H9 (cell line): ENCODE measurements at regions not wholly inside any gene's neighbourhood (a gene's known extent, or its start where the extent isn't known, plus 50 kb on each side); places are given as distances from the start of the nearest gene placed in this dataset.

ENCODE experiments used
- DNase-seq: peaks from one replicate; pipeline ENCODE4 v3.0.0-alpha.2; 2017
- H2AFZ ChIP-seq: one replicate; pipeline ENCODE4 v1.6.1; 2013; ENCODE audit warnings: mild to moderate bottlenecking, low read length, control low read depth, moderate library complexity
- H2AK5ac ChIP-seq: 2 replicates; pipeline ENCODE4 v1.6.1; 2013; ENCODE audit warnings: low read length, control low read depth, mixed read lengths; ENCODE audit not compliant: insufficient read length
- H2BK120ac ChIP-seq: one replicate; pipeline ENCODE4 v1.6.1; 2013; ENCODE audit warnings: low read depth, mild to moderate bottlenecking, low read length, control low read depth, inconsistent platforms; ENCODE audit not compliant: poor library complexity, severe bottlenecking
- H2BK12ac ChIP-seq: 2 replicates; pipeline ENCODE4 v1.6.1; 2013; ENCODE audit warnings: low read length, control low read depth, mixed read lengths, low read depth; ENCODE audit not compliant: insufficient read length
- H2BK15ac ChIP-seq: 2 replicates; pipeline ENCODE4 v1.6.1; 2013; ENCODE audit warnings: low read depth, low read length, control low read depth
- H2BK20ac ChIP-seq: one replicate; pipeline ENCODE4 v1.6.1; 2013; ENCODE audit warnings: low read depth, mild to moderate bottlenecking, low read length, control low read depth, inconsistent platforms; ENCODE audit not compliant: poor library complexity, severe bottlenecking
- H2BK5ac ChIP-seq: 2 replicates; pipeline ENCODE4 v1.6.1; 2013; ENCODE audit warnings: low read length, control low read depth, mixed read lengths; ENCODE audit not compliant: insufficient read length
- H3K14ac ChIP-seq: 2 replicates; pipeline ENCODE4 v1.6.1; 2013; ENCODE audit warnings: low read length, control low read depth; ENCODE audit not compliant: insufficient read depth
- H3K18ac ChIP-seq: 2 replicates; pipeline ENCODE4 v1.6.1; 2013; ENCODE audit warnings: low read depth, mild to moderate bottlenecking, mixed read lengths, low read length, control low read depth; ENCODE audit not compliant: insufficient read length
- H3K23ac ChIP-seq: 2 replicates; pipeline ENCODE4 v1.6.1; 2013; ENCODE audit warnings: low read length, control low read depth, mixed read lengths, low read depth; ENCODE audit not compliant: insufficient read length
- H3K23me2 ChIP-seq: 2 replicates; pipeline ENCODE4 v1.6.1; 2013; ENCODE audit warnings: low read depth, mild to moderate bottlenecking, mixed read lengths, low read length, control low read depth; ENCODE audit not compliant: insufficient read length, poor library complexity, severe bottlenecking
- H3K27ac ChIP-seq: 2 replicates; pipeline ENCODE4 v1.5.1; 2013; ENCODE audit warnings: low read length, control low read depth, mixed read lengths, low read depth; ENCODE audit not compliant: insufficient read length
- H3K27me3 ChIP-seq: 2 replicates; pipeline ENCODE4 v1.6.1; 2013; ENCODE audit warnings: low read length, control low read depth, inconsistent platforms; ENCODE audit not compliant: insufficient read depth
- H3K4ac ChIP-seq: 2 replicates; pipeline ENCODE4 v1.6.1; 2013; ENCODE audit warnings: low read depth, mild to moderate bottlenecking, control low read depth, inconsistent platforms, low read length, moderate library complexity
- H3K4me1 ChIP-seq: 2 replicates; pipeline ENCODE4 v1.6.1; 2013; ENCODE audit warnings: low read length, control low read depth, inconsistent platforms; ENCODE audit not compliant: insufficient read depth
- H3K4me2 ChIP-seq: 2 replicates; pipeline ENCODE4 v1.6.1; 2013; ENCODE audit warnings: low read length, control low read depth, mixed read lengths; ENCODE audit not compliant: insufficient read length, insufficient read depth
- H3K56ac ChIP-seq: 2 replicates; pipeline ENCODE4 v1.6.1; 2013; ENCODE audit warnings: low read depth, mild to moderate bottlenecking, mixed read lengths, low read length, control low read depth; ENCODE audit not compliant: insufficient read length
- H3K79me1 ChIP-seq: 2 replicates; pipeline ENCODE4 v1.6.1; 2013; ENCODE audit warnings: low read depth, mild to moderate bottlenecking, moderate library complexity, low read length, control low read depth, inconsistent platforms; ENCODE audit not compliant: insufficient read depth, poor library complexity, severe bottlenecking
- H3K79me2 ChIP-seq: 2 replicates; pipeline ENCODE4 v1.6.1; 2013; ENCODE audit warnings: low read length, control low read depth, inconsistent platforms; ENCODE audit not compliant: insufficient read depth
- H3K9ac ChIP-seq: 2 replicates; pipeline ENCODE4 v1.6.1; 2013; ENCODE audit warnings: low read length, control low read depth, mixed read lengths; ENCODE audit not compliant: insufficient read length; ENCODE audit errors: extremely low read depth
- H3K9me3 ChIP-seq: one replicate; pipeline ENCODE4 v1.6.1; 2013; ENCODE audit warnings: low read depth, low read length, inconsistent platforms; ENCODE audit not compliant: control insufficient read depth
- H3T11ph ChIP-seq: one replicate; pipeline ENCODE4 v1.6.1; 2013; ENCODE audit warnings: mild to moderate bottlenecking, low read length, control low read depth, inconsistent platforms
- H4K20me1 ChIP-seq: one replicate; pipeline ENCODE4 v1.6.1; 2013; ENCODE audit not compliant: control insufficient read depth, insufficient read length, insufficient read depth
- H4K5ac ChIP-seq: 2 replicates; pipeline ENCODE4 v1.6.1; 2013; ENCODE audit warnings: low read depth, mild to moderate bottlenecking, mixed read lengths, low read length, control low read depth; ENCODE audit not compliant: insufficient read length
- H4K8ac ChIP-seq: replicated peaks from 2 replicates; pipeline ENCODE4 v1.6.1; 2013; ENCODE audit warnings: low read length, control low read depth, mixed read lengths, low read depth; ENCODE audit not compliant: insufficient read length
- H4K91ac ChIP-seq: 2 replicates; pipeline ENCODE4 v1.6.1; 2013; ENCODE audit warnings: low read depth, mild to moderate bottlenecking, moderate library complexity, mixed read lengths, low read length, control low read depth; ENCODE audit not compliant: insufficient read length
- H3K27ac Mint-ChIP-seq, 3 experiments: 2 replicates in 2 of 3; 3 replicates in 1 of 3; pipeline ENCODE4 v1.8.0; 2020 to 2021; ENCODE audit warnings: mixed read lengths in 3 of 3, mild to moderate bottlenecking in 1 of 3, moderate library complexity in 1 of 3
- H3K27me3 Mint-ChIP-seq: 2 replicates; pipeline ENCODE4 v1.8.0; 2021; ENCODE audit warnings: low read depth, mild to moderate bottlenecking, moderate library complexity, mixed read lengths
- H3K36me3 Mint-ChIP-seq, 3 experiments: 2 replicates in 2 of 3; 3 replicates in 1 of 3; pipeline ENCODE4 v1.8.0; 2020 to 2021; ENCODE audit warnings: low read depth in 3 of 3, mixed read lengths in 3 of 3; ENCODE audit not compliant: insufficient read depth in 1 of 3
- H3K4me1 Mint-ChIP-seq, 2 experiments: 2 replicates each; pipeline ENCODE4 v1.8.0; 2020; ENCODE audit warnings: mixed read lengths in 2 of 2
- H3K4me3 Mint-ChIP-seq, 2 experiments: 2 replicates in 1 of 2; 3 replicates in 1 of 2; pipeline ENCODE4 v1.8.0; 2020 to 2021; ENCODE audit warnings: mild to moderate bottlenecking in 2 of 2, mixed read lengths in 2 of 2, moderate library complexity in 1 of 2
- H3K9me3 Mint-ChIP-seq, 2 experiments: 2 replicates in 1 of 2; 3 replicates in 1 of 2; pipeline ENCODE4 v1.8.0; 2020; ENCODE audit warnings: mild to moderate bottlenecking in 2 of 2, mixed read lengths in 2 of 2, moderate library complexity in 1 of 2
- WGBS: extraction: QIAGEN DNeasy Blood & Tissue Kit; methylation state at CpG from one replicate; pipeline ENCODE4 v1.1.7; 2013; ENCODE audit warnings: missing lambda C conversion rate, low lambda C conversion rate, mixed read lengths; ENCODE audit not compliant: insufficient read length; ENCODE audit errors: extremely low coverage; 5-methylcytosine and 5-hydroxymethylcytosine counted together
- TF ChIP-seq, protein P1 (sequence below): fragments of 200-600 bp; sonication (generic); conservative IDR thresholded peaks from 3 replicates; pipeline ENCODE4 v1.8.0; 2021; ENCODE audit warnings: antibody characterized with exemption, mild to moderate bottlenecking

DNA sequence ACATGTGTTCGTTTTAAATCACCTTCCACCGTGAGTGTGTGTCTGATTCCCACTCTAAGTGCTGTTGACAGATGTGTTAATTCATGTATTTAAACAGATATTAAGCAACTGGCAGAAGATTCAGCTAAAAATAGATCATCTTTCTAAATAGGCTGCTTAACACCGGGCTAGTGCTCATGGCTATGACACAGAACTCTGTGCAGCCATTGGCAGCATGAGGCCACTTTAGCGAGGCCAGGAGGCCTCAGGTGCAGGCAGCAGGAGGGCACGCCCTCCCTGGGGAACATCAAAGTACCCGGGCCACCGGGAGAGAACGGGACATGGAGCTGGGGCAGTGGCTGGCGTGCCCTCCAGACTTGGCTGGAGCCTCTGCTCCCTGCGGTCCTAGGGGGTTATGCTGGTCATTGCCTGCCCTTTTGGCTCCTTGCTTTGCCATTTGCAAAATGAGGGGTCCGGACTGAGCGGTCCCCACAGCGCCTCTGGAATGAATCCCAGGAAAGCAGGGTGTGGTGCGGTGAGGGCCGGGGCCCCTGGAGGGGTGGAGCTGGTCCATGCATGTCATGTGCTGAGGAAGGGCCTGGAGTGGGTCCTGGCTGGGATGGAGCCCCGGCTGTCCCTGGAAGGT lies 62.8 kb upstream of the HDAC4 start:
- H4K20me1 ChIP-seq = peaks cover 3% of the 10 kb centered on the region
- no peak overlapping the region for H3K18ac ChIP-seq
- no peak overlapping the region for H3K4me2 ChIP-seq
- no peak overlapping the region for H4K8ac ChIP-seq
- H3K27me3 ChIP-seq = no peaks in the 10 kb centered on the region
- H3K23me2 ChIP-seq = no peaks in the 10 kb centered on the region
- peak; percentile 24 for DNase-seq
- WGBS = no CpG with 5 or more reads among the region's 16 CpGs
- H4K91ac ChIP-seq = no peak overlapping the region
- no peaks in the 10 kb centered on the region for H3K79me1 ChIP-seq
- TF ChIP-seq, protein P1, sequence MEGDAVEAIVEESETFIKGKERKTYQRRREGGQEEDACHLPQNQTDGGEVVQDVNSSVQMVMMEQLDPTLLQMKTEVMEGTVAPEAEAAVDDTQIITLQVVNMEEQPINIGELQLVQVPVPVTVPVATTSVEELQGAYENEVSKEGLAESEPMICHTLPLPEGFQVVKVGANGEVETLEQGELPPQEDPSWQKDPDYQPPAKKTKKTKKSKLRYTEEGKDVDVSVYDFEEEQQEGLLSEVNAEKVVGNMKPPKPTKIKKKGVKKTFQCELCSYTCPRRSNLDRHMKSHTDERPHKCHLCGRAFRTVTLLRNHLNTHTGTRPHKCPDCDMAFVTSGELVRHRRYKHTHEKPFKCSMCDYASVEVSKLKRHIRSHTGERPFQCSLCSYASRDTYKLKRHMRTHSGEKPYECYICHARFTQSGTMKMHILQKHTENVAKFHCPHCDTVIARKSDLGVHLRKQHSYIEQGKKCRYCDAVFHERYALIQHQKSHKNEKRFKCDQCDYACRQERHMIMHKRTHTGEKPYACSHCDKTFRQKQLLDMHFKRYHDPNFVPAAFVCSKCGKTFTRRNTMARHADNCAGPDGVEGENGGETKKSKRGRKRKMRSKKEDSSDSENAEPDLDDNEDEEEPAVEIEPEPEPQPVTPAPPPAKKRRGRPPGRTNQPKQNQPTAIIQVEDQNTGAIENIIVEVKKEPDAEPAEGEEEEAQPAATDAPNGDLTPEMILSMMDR = no peak
- no peaks in the 10 kb centered on the region for H3K4me1 ChIP-seq
- H2BK15ac ChIP-seq = no peak overlapping the region
- Mint-ChIP-seq H3K27me3 (no peaks in the 10 kb centered on the region), H3K4me1 (no peaks in the 10 kb centered on the region), H3K9me3 (no peaks in the 10 kb centered on the region), H3K4me3 (no peak overlapping the region), H3K27ac (no peak overlapping the region), H3K36me3 (no peaks in the 10 kb centered on the region)
- no peak overlapping the region for H2BK20ac ChIP-seq
- H3K27ac ChIP-seq = no peak overlapping the region
- no peak overlapping the region for H2AFZ ChIP-seq
- H3K9me3 ChIP-seq = no peaks in the 10 kb centered on the region
- no peak overlapping the region for H2BK120ac ChIP-seq
- no peak overlapping the region for H2AK5ac ChIP-seq
- no peak overlapping the region for H3K23ac ChIP-seq
- no peak overlapping the region for H3T11ph ChIP-seq
- no peak overlapping the region for H3K56ac ChIP-seq
- H4K5ac ChIP-seq = no peak overlapping the region
- no peak overlapping the region for H3K14ac ChIP-seq
- H3K9ac ChIP-seq = no peak overlapping the region
- H2BK12ac ChIP-seq = no peak overlapping the region
- no peak overlapping the region for H3K4ac ChIP-seq
- H3K79me2 ChIP-seq = no peaks in the 10 kb centered on the region; the same call in 1 of the 2 replicates
- H2BK5ac ChIP-seq = no peak overlapping the region
